ENCODE measurements at regions not wholly inside any gene's neighbourhood (a gene's known extent, or its start where the extent isn't known, plus 50 kb on each side); places are given as distances from the start of the nearest gene placed in this dataset.

DNA sequence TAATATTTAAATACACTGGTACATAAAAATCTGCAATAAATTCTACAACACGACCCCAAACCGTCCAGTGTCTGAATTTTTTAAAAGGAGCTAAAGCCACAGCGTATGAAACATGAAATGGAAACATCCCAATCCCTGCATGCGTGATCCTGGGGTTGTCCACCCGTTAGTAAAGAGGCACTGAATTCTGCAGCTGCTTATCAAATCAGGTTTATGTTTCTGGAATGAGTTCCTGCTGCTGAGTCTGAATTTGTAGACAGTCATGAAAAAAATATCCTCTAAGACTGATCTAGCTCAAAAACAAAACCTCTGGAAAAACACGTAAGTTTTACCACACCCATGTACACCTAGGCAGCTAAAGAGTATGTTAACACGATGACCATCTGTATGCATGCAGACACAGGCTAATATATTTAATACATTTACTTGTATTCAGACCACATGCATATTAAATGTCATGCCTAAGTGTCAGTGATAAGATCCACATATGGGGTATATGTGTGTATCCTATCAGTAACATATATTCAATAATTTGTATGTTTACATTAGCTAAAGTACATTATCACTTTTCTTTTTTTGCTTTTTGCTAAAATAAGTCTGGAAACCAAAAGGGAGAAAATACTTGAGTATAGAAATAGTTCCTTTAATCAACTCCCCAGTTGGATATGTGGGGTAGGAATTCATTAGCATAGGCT is 420.5 kb upstream of the PSMD7 start:
- no peak overlapping the region for H3K27ac Mint-ChIP-seq
- intact Hi-C loops (cut with micrococcal nuclease), result loop anchor here (5.0 kb wide), 1 partner anchor 1749 kb away; no protein-coding TSS in a partner anchor
- POLR2A ChIA-PET (ENCODE audit: partially characterized antibody), result no interaction called here

DNA sequence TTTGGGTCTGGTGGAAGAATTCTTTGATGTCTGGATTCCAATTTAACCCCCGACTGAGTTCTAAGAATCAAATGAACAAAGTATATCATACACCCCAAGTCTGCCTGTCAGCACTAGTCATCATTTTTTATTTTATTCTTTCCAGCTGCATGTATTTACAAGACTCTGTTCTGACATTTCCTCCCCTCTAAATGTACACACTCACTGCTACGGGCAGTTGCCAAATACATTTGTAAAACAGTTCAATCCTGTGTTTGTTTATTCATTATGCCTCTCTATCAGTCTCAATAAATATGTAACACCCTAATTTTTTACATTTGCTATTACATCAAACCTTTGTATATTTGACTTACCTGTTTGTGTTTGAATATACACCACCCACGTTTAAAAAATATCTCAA is 422.3 kb upstream of the PSMD7 start:
- ChIA-PET CTCF (ENCODE audit: partially characterized antibody) (no interaction called here), POLR2A (ENCODE audit: partially characterized antibody) (no interaction called here)
- Histone ChIP-seq H3K9me3 (ENCODE audit: control insufficient read depth in 1 of 2, low read length in 2 of 2) (no peaks in the 10 kb centered on the region), H3K27me3 (ENCODE audit: insufficient read depth, low read length) (no peaks in the 10 kb centered on the region), H3K4me1 (ENCODE audit: insufficient read depth, low read length) (no peaks in the 10 kb centered on the region), H3K27ac (ENCODE audit: low read depth, low read length) (no peak overlapping the region), H3K36me3 (ENCODE audit: insufficient read depth, low read length) (no peaks in the 10 kb centered on the region), H3K4me3 (ENCODE audit: low read length in 2 of 2) (no peak overlapping the region)
- Mint-ChIP-seq H3K27me3 (no peaks in the 10 kb centered on the region), H3K4me1 (no peaks in the 10 kb centered on the region), H3K36me3 (no peaks in the 10 kb centered on the region), H3K4me3 (no peak overlapping the region), H3K27ac (no peak overlapping the region), H3K9me3 (peaks cover 0 to 2% (median 0%) of the 10 kb centered on the region in 8 donors)
- DNase-seq, result no peak
- intact Hi-C loops (cut with micrococcal nuclease), result no loop called here

More for the DNA sequence above, 420.5 kb upstream of the PSMD7 start:
- Histone ChIP-seq H3K4me3 (ENCODE audit: low read length in 2 of 2) (no peak overlapping the region), H3K27ac (ENCODE audit: low read depth, low read length) (no peak overlapping the region), H3K9me3 (ENCODE audit: control insufficient read depth in 1 of 2, low read length in 2 of 2) (no peaks in the 10 kb centered on the region), H3K27me3 (ENCODE audit: insufficient read depth, low read length) (no peaks in the 10 kb centered on the region), H3K4me1 (ENCODE audit: insufficient read depth, low read length) (no peaks in the 10 kb centered on the region), H3K36me3 (ENCODE audit: insufficient read depth, low read length) (no peaks in the 10 kb centered on the region)
- Mint-ChIP-seq H3K36me3 (no peaks in the 10 kb centered on the region), H3K27me3 (peaks cover 0 to 1% of the 10 kb centered on the region in 2 donors), H3K9me3 (peaks cover 0 to 2% (median 0%) of the 10 kb centered on the region in 8 donors), H3K4me1 (no peaks in the 10 kb centered on the region), H3K4me3 (no peak overlapping the region)
- CTCF ChIA-PET (ENCODE audit: partially characterized antibody), result interaction anchor here (0.7 kb wide), 1 partner anchor 1751 kb away, joined by 4 read pairs; no protein-coding TSS in a partner anchor
- no peak for DNase-seq

DNA sequence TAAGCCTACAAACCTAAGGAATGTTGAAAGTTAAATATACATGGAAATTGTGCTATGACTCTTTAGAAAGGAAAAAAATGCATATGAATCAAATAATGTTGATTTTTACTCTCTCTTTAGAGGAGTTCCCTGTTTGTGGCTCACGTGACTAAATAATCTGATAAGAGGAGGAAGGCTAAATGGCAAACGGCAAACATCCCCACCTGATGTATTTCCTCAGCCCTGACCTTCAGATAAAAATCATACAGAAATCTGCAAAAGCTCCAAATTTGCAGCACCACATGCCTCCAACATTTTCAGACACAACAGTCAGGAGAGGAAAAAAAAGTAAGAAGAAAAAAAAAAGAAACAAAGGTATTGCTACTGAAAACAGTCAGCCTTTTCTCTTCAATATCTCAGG is 423.0 kb upstream of the PSMD7 start:
- peaks cover 0 to 2% (median 0%) of the 10 kb centered on the region in 8 donors for H3K9me3 Mint-ChIP-seq
- intact Hi-C loops (cut with micrococcal nuclease), result no loop called here
- no peak overlapping the region for H3K4me3 Mint-ChIP-seq
- Histone ChIP-seq H3K9me3 (ENCODE audit: control insufficient read depth in 1 of 2, low read length in 2 of 2) (no peaks in the 10 kb centered on the region), H3K4me1 (ENCODE audit: insufficient read depth, low read length) (no peaks in the 10 kb centered on the region), H3K4me3 (ENCODE audit: low read length in 2 of 2) (no peak overlapping the region), H3K36me3 (ENCODE audit: insufficient read depth, low read length) (no peaks in the 10 kb centered on the region), H3K27ac (ENCODE audit: low read depth, low read length) (no peak overlapping the region), H3K27me3 (ENCODE audit: insufficient read depth, low read length) (no peaks in the 10 kb centered on the region)
- H3K4me1 Mint-ChIP-seq, result no peaks in the 10 kb centered on the region
- POLR2A ChIA-PET (ENCODE audit: partially characterized antibody), result no interaction called here
- H3K27me3 Mint-ChIP-seq, result no peaks in the 10 kb centered on the region
- CTCF ChIA-PET (ENCODE audit: partially characterized antibody), result no interaction called here
- no peak overlapping the region for H3K27ac Mint-ChIP-seq
- no peaks in the 10 kb centered on the region for H3K36me3 Mint-ChIP-seq
- no peak for DNase-seq

DNA sequence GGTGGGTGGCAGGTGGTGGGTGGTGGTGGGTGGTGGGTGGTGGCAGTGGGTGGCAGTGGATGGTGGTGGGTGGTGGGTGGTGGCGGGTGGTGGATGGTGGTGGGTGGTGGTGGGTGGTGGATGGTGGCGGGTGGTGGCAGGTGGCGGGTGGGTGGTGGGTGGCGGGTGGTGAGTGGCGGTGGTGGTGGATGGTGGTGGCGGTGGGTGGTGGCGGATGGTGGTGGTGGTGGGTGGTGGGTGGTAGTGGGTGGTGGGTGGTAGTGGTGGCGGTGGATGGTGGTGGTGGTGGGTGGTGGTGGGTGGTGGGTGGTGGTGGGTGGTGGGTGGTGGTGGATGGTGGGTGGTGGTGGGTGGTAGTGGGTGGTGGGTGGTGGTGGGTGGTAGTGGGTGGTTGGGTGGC is 423.8 kb upstream of the PSMD7 start:
- no peaks in the 10 kb centered on the region for H3K4me1 Mint-ChIP-seq
- DNase-seq, result no peak

DNA sequence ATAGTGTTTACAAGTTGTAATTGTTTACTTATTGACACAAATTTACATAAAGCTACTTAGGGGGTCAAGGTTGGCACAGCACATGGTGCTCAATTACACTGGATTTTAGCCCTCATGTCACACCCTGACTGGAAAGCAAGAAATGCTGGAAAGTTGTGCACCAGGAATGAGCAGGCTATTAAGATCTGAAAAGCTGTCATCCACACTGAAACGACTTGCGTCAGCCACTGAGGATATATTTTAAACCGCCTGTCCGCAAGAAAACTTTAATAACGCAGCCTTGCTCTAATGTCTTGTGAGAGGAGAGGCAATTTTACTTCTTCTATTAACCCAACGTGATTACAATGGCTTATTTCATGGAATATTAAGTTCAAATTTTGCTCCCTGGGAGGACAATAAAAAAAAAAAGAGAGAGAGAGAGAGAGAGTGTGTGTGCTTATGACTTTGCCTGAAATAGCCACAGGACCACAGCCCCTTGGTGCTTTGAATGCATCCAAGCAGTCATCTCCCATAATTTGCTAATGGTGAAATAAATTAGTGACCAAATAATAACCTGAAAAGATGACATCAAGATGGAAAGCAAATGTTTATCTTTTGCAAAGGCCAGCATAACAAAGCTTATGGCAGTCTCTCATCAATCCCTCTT is 425.4 kb upstream of the PSMD7 start:
- no peaks in the 10 kb centered on the region for H3K4me1 ChIP-seq (ENCODE audit: insufficient read depth, low read length)
- no peaks in the 10 kb centered on the region for H3K36me3 Mint-ChIP-seq
- H3K4me3 ChIP-seq (ENCODE audit: low read length in 2 of 2), result no peak overlapping the region
- no peak overlapping the region for H3K4me3 Mint-ChIP-seq
- no peaks in the 10 kb centered on the region for H3K4me1 Mint-ChIP-seq
- ChIA-PET POLR2A (ENCODE audit: partially characterized antibody) (no interaction called here), CTCF (ENCODE audit: partially characterized antibody) (no interaction called here)
- intact Hi-C loops (cut with micrococcal nuclease), result no loop called here
- H3K36me3 ChIP-seq (ENCODE audit: insufficient read depth, low read length), result no peaks in the 10 kb centered on the region
- no peaks in the 10 kb centered on the region for H3K27me3 ChIP-seq (ENCODE audit: insufficient read depth, low read length)
- H3K27me3 Mint-ChIP-seq, result no peaks in the 10 kb centered on the region
- DNase-seq, result no peak
- H3K9me3 Mint-ChIP-seq, result peaks cover 0 to 6% (median under 1%) of the 10 kb centered on the region in 8 donors
- no peaks in the 10 kb centered on the region for H3K9me3 ChIP-seq (ENCODE audit: control insufficient read depth in 1 of 2, low read length in 2 of 2)
- no peak overlapping the region for H3K27ac ChIP-seq (ENCODE audit: low read depth, low read length)
- no peak overlapping the region for H3K27ac Mint-ChIP-seq

More for the DNA sequence above, 423.8 kb upstream of the PSMD7 start:
- Mint-ChIP-seq H3K27ac (no peak overlapping the region), H3K4me3 (no peak overlapping the region), H3K36me3 (no peaks in the 10 kb centered on the region), H3K9me3 (peaks cover 0 to 3% (median under 1%) of the 10 kb centered on the region in 8 donors), H3K27me3 (no peaks in the 10 kb centered on the region)
- Histone ChIP-seq H3K36me3 (ENCODE audit: insufficient read depth, low read length) (no peaks in the 10 kb centered on the region), H3K4me3 (ENCODE audit: low read length in 2 of 2) (no peak overlapping the region), H3K9me3 (ENCODE audit: control insufficient read depth in 1 of 2, low read length in 2 of 2) (no peaks in the 10 kb centered on the region), H3K27ac (ENCODE audit: low read depth, low read length) (no peak overlapping the region), H3K27me3 (ENCODE audit: insufficient read depth, low read length) (no peaks in the 10 kb centered on the region), H3K4me1 (ENCODE audit: insufficient read depth, low read length) (no peaks in the 10 kb centered on the region)
- intact Hi-C loops (cut with micrococcal nuclease), result no loop called here
- CTCF ChIA-PET (ENCODE audit: partially characterized antibody), result no interaction called here
- POLR2A ChIA-PET (ENCODE audit: partially characterized antibody), result no interaction called here

DNA sequence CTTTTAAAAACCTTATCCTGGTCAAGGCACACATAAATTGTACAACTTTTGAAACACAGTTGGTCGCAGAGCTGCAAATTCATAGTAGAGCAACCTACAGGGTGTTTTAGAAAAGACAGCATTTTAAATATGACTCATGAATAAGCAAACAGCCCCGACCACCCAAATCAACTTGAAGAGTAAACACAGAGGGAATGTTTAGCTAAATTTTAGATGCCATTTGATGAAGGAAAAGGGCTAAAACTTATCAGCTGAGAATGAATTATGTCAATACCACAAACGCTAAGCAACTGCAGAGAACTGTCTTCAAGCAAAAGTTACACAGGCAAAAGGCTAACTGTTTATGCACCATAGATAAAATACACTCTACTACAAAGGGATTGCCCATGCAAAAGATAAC is 427.5 kb upstream of the PSMD7 start:
- intact Hi-C loops (cut with micrococcal nuclease), result no loop called here
- Histone ChIP-seq H3K27ac (ENCODE audit: low read depth, low read length) (no peak overlapping the region), H3K9me3 (ENCODE audit: control insufficient read depth in 1 of 2, low read length in 2 of 2) (no peaks in the 10 kb centered on the region), H3K4me1 (ENCODE audit: insufficient read depth, low read length) (no peaks in the 10 kb centered on the region), H3K36me3 (ENCODE audit: insufficient read depth, low read length) (no peaks in the 10 kb centered on the region), H3K27me3 (ENCODE audit: insufficient read depth, low read length) (no peaks in the 10 kb centered on the region), H3K4me3 (ENCODE audit: low read length in 2 of 2) (no peak overlapping the region)
- ChIA-PET CTCF (ENCODE audit: partially characterized antibody) (no interaction called here), POLR2A (ENCODE audit: partially characterized antibody) (no interaction called here)
- no peaks in the 10 kb centered on the region for H3K27me3 Mint-ChIP-seq
- H3K36me3 Mint-ChIP-seq, result no peaks in the 10 kb centered on the region
- H3K4me3 Mint-ChIP-seq, result no peak overlapping the region
- peaks cover 0 to 6% (median 0%) of the 10 kb centered on the region in 8 donors for H3K9me3 Mint-ChIP-seq
- no peak overlapping the region for H3K27ac Mint-ChIP-seq
- no peak for DNase-seq
- H3K4me1 Mint-ChIP-seq, result no peaks in the 10 kb centered on the region

DNA sequence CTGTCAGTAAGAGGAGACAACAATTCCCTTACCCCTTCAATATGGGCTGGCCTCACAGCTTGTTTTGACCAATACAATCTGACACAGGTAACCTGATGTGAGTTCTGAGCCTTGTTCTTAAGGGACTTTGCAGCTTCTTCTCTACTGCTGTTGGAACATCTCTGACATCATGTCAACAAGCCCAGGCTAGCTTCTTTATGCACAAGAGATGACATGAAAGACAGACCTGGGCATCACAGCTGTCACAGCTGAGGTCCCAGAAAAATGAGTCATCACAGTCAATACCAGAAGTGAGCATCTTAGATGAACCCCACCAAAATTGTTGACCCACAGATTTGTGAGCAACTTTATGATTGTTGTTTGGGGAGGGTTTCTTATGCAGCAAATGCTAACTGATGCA is 431.7 kb upstream of the PSMD7 start:
- Histone ChIP-seq H3K4me3 (ENCODE audit: low read length in 2 of 2) (no peak overlapping the region), H3K27ac (ENCODE audit: low read depth, low read length) (no peak overlapping the region), H3K36me3 (ENCODE audit: insufficient read depth, low read length) (no peaks in the 10 kb centered on the region), H3K9me3 (ENCODE audit: control insufficient read depth in 1 of 2, low read length in 2 of 2) (no peaks in the 10 kb centered on the region), H3K4me1 (ENCODE audit: insufficient read depth, low read length) (no peaks in the 10 kb centered on the region), H3K27me3 (ENCODE audit: insufficient read depth, low read length) (no peaks in the 10 kb centered on the region)
- CTCF ChIA-PET (ENCODE audit: partially characterized antibody), result no interaction called here
- Mint-ChIP-seq H3K9me3 (peaks cover 0 to 6% (median 0%) of the 10 kb centered on the region in 8 donors), H3K4me1 (no peaks in the 10 kb centered on the region), H3K4me3 (no peak overlapping the region), H3K36me3 (no peaks in the 10 kb centered on the region), H3K27me3 (no peaks in the 10 kb centered on the region), H3K27ac (no peak overlapping the region)
- DNase-seq, result no peak
- intact Hi-C loops (cut with micrococcal nuclease), result no loop called here
- POLR2A ChIA-PET (ENCODE audit: partially characterized antibody), result no interaction called here
